HG02840 (cell line): ENCODE measurements at regions not wholly inside any gene's neighbourhood (a gene's known extent, or its start where the extent isn't known, plus 50 kb on each side); places are given as distances from the start of the nearest gene placed in this dataset.

Experiments
- ATAC-seq: cut with Tn5 transposase; IDR thresholded peaks from one replicate; pipeline ENCODE4 v1.9.1; 2021; ENCODE audit warnings: mild to moderate bottlenecking, moderate library complexity, moderate number of reproducible peaks; ENCODE audit not compliant: unreplicated experiment, low FRiP score

GRCh38 chr9:22389271-22389670 is 57.4 kb upstream of the DMRTA1 start:
- no peak for ATAC-seq

DNA sequence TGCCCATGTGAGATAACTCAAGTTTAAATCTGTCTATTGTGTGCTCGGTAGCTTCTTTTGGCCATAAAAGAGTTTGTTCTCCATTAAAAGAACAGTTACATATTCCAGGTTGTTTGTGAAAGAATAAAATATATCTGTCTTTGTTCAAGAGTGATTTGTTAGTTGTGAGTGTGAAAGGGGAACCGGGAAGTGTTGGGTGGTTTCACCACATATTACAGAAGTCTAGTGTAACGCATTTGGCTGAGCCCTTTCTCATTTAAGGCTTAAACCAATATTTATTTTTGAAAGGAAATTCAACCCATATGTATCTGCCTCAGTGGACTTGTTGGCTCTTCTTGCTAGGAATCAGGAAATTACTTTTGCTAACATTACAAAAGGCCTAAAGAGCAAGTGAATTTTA is 54.1 kb upstream of the DMRTA1 start:
- no peak for ATAC-seq

GRCh38 chr9:22395687-22396141 is 50.9 kb upstream of the DMRTA1 start:
- no peak for ATAC-seq
